ENCODE measurements at regions not wholly inside any gene's neighbourhood (a gene's known extent, or its start where the extent isn't known, plus 50 kb on each side); places are given as distances from the start of the nearest gene placed in this dataset.

DNA sequence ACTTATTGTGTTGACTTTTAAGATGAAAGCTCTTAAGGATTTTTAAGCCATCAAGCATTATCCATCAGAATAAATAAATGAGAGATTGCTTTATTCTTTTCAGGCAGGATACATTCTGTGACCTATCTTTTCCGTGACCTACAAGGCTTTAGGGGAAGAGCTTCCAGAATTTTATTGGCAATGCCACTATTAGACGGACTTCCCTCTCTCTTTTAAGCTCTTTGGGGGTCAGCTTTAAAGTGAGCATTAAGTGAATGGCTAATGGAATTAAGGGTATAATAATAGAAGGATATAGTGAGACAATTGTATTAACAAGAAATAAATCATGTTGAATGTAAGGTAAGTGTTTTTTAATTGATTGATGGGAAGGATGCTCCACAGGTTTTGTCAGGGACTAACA, 273.7 kb downstream of the GPAT3 start:
- dilution Hi-C loops (cut with MboI; ENCODE audit: extremely low pct_ligation_motif_present, low sequenced_read_pairs): no loop called here

More for the DNA sequence above, 273.7 kb downstream of the GPAT3 start:
- no peaks in the 10 kb centered on the region for H3K9me3 ChIP-seq (replicated peaks; ENCODE audit: control insufficient read depth, insufficient read depth, low read length)
- ChIA-PET CTCF (no interaction called here), POLR2A (no interaction called here)
- no peaks in the 10 kb centered on the region for H3K79me2 ChIP-seq (ENCODE audit: control insufficient read depth, insufficient read depth, low read length)
- DNase-seq (ENCODE audit: low read depth, low spot score) (no peak), FAIRE-seq (no peak)
- H3K27me3 ChIP-seq (ENCODE audit: control insufficient read depth in 2 of 2, insufficient read depth in 2 of 2, low read length in 2 of 2): no peaks in the 10 kb centered on the region
- no peak overlapping the region for H3K4me2 ChIP-seq (ENCODE audit: insufficient read depth, low read length)
- H3K27ac ChIP-seq (ENCODE audit: insufficient read depth, low read depth, low read length): no peak overlapping the region
- no peak overlapping the region for H3K9ac ChIP-seq (replicated peaks; ENCODE audit: extremely low read depth, insufficient read depth, low read length)
- no peak overlapping the region for H3K4me3 ChIP-seq (replicated peaks in 1 of 3; ENCODE audit: insufficient read depth in 1 of 3, low read depth in 1 of 3, low read length in 3 of 3)
- BruUV-seq (replicated peaks): no TSS peak
- H4K20me1 ChIP-seq (replicated peaks; ENCODE audit: control insufficient read depth, extremely low read depth, insufficient read depth, low read length): no peaks in the 10 kb centered on the region
- H2AFZ ChIP-seq (ENCODE audit: low read depth, low read length): no peak overlapping the region
- H3K9me1 ChIP-seq (replicated peaks; ENCODE audit: control insufficient read depth, extremely low read depth, insufficient read depth, low read length): no peaks in the 10 kb centered on the region
- no peaks in the 10 kb centered on the region for H3K4me1 ChIP-seq (ENCODE audit: control insufficient read depth, extremely low read depth, insufficient read depth, low read length)
- H3K36me3 ChIP-seq (ENCODE audit: control insufficient read depth in 2 of 2, extremely low read depth in 1 of 2, insufficient read depth in 2 of 2, low read length in 2 of 2): no peaks in the 10 kb centered on the region
- no peak for TF ChIP-seq MYC (IDR thresholded peaks at IDR 0.05; ENCODE audit: low read depth, low read length)
- no peak for TF ChIP-seq EZH2 (IDR thresholded peaks at IDR 0.05; ENCODE audit: borderline replicate concordance, low read depth, low read length, severe bottlenecking)
- no peak for TF ChIP-seq GATA2 (IDR thresholded peaks at IDR 0.05; ENCODE audit: insufficient read depth, insufficient read length, low read depth, low read length)
- no peak for TF ChIP-seq JUN (IDR thresholded peaks at IDR 0.05; ENCODE audit: borderline replicate concordance, insufficient read depth, insufficient read length, low read depth)
- no peak for TF ChIP-seq POLR2AphosphoS5 (IDR thresholded peaks at IDR 0.05; ENCODE audit: insufficient read depth, low read depth, low read length)
- TF ChIP-seq FOS (IDR thresholded peaks at IDR 0.05; ENCODE audit: borderline replicate concordance, insufficient read depth, low read length): no peak
- TF ChIP-seq MAX (IDR thresholded peaks at IDR 0.05; ENCODE audit: insufficient read depth, insufficient read length): no peak
- TF ChIP-seq CTCF (IDR thresholded peaks at IDR 0.05; ENCODE audit: extremely low read depth in 1 of 2, insufficient read depth in 1 of 2, low read depth in 1 of 2, low read length in 2 of 2): no peak
- no peak for TF ChIP-seq POLR2A (IDR thresholded peaks at IDR 0.05; ENCODE audit: low read depth, low read length)
- intact Hi-C loops (cut with micrococcal nuclease): no loop called here
